ENCODE measurements at regions not wholly inside any gene's neighbourhood (a gene's known extent, or its start where the extent isn't known, plus 50 kb on each side); places are given as distances from the start of the nearest gene placed in this dataset.

- CTCF ChIA-PET, result interaction anchor here (1.0 kb wide), 1 partner anchor 72 kb away, joined by 5 read pairs; no protein-coding TSS in a partner anchor
- H3K27ac ChIP-seq, result no peak overlapping the region
- peak; percentile 38 for DNase-seq (ENCODE audit: low spot score)
- no peak for TF ChIP-seq CTCF (conservative IDR thresholded peaks at IDR 0.05; ENCODE audit: low read depth)
- POLR2A ChIA-PET (ENCODE audit: low non-redundant PET), result no interaction called here
These were observed 276.7 kb downstream of the GBA3 start for GRCh38 chr4:22969287-22969896.

- POLR2A ChIA-PET (ENCODE audit: low non-redundant PET), result no interaction called here
- CTCF ChIA-PET, result no interaction called here
- no peak overlapping the region for H3K27ac ChIP-seq
- DNase-seq (ENCODE audit: low spot score), result no peak
- TF ChIP-seq CTCF (conservative IDR thresholded peaks at IDR 0.05; ENCODE audit: low read depth), result peak; percentile 38
These were observed 269.6 kb downstream of the GBA3 start for GRCh38 chr4:22962295-22962694.

GRCh38 chr4:22959483-22959882 lies 266.7 kb downstream of the GBA3 start:
- no peak overlapping the region for H3K27ac ChIP-seq
- no peak for TF ChIP-seq CTCF (conservative IDR thresholded peaks at IDR 0.05; ENCODE audit: low read depth)
- no peak for DNase-seq (ENCODE audit: low spot score)
- ChIA-PET CTCF (no interaction called here), POLR2A (ENCODE audit: low non-redundant PET) (no interaction called here)

- TF ChIP-seq CTCF (conservative IDR thresholded peaks at IDR 0.05; ENCODE audit: low read depth), result no peak
- DNase-seq (ENCODE audit: low spot score), result no peak
- no peak overlapping the region for H3K27ac ChIP-seq
- ChIA-PET POLR2A (ENCODE audit: low non-redundant PET) (no interaction called here), CTCF (interaction anchor here (0.5 kb wide), 1 partner anchor 1250 kb away, joined by 3 read pairs; no protein-coding TSS in a partner anchor)
These were observed 265.1 kb downstream of the GBA3 start for GRCh38 chr4:22957774-22958309.

- TF ChIP-seq CTCF (conservative IDR thresholded peaks at IDR 0.05; ENCODE audit: low read depth), result no peak
- no peak for DNase-seq (ENCODE audit: low spot score)
- H3K27ac ChIP-seq, result no peak overlapping the region
- POLR2A ChIA-PET (ENCODE audit: low non-redundant PET), result no interaction called here
- CTCF ChIA-PET, result no interaction called here
These were observed 256.6 kb downstream of the GBA3 start for GRCh38 chr4:22949161-22949855.

- TF ChIP-seq CTCF (conservative IDR thresholded peaks at IDR 0.05; ENCODE audit: low read depth), result no peak
- POLR2A ChIA-PET (ENCODE audit: low non-redundant PET), result no interaction called here
- CTCF ChIA-PET, result no interaction called here
- no peak overlapping the region for H3K27ac ChIP-seq
- no peak for DNase-seq (ENCODE audit: low spot score)
These were observed 255.1 kb downstream of the GBA3 start for GRCh38 chr4:22947851-22948250.

All from RWPE1 (cell line).